M059J (cell line): ENCODE measurements at regions not wholly inside any gene's neighbourhood (a gene's known extent, or its start where the extent isn't known, plus 50 kb on each side); places are given as distances from the start of the nearest gene placed in this dataset.

Experiments used
- DNase-seq: peaks from one replicate; pipeline ENCODE4 v3.0.0-alpha.2; 2012; ENCODE audit warnings: low read depth

- DNase-seq: no peak
Measured at GRCh38 chr5:82702046-82702445, 375.1 kb downstream of the TMEM167A start.

GRCh38 chr5:82699737-82700136, 377.5 kb downstream of the TMEM167A start:
- DNase-seq: no peak

DNA sequence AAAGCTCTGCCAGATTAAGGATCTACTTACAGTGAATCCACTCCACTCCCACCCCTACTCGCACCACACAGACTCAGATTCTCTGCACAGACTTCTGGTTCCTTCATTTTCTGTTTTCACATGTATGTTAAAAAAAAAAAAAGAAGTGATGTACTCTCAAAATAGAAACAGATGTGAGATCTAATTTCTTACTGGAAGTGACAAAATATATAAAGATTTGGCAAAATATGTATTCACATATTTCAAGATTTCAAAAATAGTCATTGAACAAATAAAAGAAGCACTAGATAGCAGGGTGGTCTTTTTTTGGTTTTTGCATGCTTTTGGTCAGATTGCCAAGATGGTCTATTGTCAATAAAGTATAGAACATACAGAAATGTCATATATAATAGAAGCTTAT, 379.2 kb downstream of the TMEM167A start:
- DNase-seq: no peak

DNA sequence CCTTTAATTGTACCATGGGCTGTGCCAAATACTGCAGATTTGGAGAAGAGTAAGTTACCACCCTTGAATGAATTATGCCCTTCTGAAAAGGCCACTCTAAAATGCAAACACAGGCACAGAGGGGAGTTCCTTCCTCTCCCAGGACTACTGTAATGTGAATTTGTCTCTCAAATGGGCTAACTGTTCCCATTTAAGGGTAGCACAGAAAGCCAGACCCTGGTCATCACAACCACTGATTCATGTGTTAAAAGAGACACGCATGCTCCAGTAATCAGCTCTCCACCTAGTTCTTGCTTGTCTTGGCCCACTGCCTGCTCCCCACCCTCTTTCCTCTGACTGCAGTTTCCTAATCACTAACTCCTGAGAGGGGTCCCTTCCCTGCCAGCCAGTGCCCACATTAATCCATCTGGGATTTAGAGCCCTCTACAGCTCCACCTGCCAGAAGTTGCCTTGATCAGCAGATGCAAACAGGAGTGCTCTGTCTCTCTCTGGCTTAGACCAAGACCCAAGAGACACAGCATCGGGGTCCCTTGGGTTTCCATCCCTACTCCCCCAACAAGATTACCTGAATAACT, 382.4 kb downstream of the TMEM167A start:
- no peak for DNase-seq

GRCh38 chr5:82692826-82693225, 384.4 kb downstream of the TMEM167A start:
- DNase-seq: no peak

DNA sequence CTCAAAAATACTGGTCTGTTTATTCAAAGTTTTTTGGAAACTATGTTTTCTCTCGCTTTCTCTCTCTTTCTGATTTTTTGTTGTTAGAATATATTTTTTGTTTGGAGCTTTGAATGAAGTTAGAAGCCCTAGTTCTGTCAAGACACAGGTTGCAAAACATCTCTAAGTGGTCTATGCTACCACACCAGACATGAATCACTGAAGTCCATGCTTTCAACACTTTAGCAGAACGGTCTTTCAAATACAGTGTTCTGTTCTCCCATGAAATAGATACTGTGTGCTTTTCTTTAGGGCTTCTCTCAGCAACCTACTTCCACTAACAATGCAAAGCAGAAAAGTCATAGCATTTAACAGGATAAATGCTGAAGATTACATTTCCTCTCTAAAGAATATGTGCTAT, 392.5 kb downstream of the TMEM167A start:
- DNase-seq: no peak

DNA sequence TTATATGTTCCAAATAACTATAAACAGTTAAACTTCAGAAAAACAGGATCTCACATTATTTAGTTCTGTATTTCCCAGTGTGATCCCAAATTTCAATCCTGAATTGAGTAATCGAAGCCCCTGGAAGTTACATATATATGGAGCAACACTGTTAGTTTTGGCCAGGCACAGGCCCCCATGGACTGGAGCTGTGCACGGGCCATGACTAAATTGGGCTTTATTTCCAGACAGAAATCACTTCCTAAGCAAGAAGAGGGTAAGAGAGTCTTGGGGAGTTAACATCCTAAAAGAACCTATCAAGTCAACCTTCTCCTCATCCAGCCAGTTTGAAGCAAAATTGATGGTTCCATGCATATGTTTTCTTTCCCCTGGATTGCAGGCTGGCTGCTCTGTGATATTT, 393.0 kb downstream of the TMEM167A start:
- DNase-seq: no peak

DNA sequence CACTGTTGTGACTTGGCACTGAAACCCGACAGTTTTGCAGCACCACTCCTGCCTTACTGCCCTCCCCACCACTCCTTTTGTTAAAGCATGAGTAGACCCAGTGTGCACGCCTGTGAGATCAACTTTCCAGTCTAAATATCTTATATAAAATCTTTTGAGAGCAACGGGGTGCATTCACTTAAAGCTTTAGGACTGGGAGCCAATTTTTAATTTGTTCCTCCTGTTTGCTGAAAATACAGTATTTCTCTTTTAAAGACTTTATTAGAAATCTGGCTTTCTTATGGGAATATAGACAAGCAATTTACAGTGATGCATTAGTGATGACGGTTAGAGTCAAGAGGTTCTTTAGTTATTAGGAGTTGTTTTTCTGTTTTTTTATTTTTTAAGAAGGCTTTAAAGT, 397.5 kb downstream of the TMEM167A start:
- DNase-seq: no peak

- DNase-seq: no peak
Measured at GRCh38 chr5:82676661-82677060, 398.5 kb upstream of the RPS23 start.

- no peak for DNase-seq
Measured at GRCh38 chr5:82674671-82675070, 396.5 kb upstream of the RPS23 start.

GRCh38 chr5:82673057-82673809, 395.1 kb upstream of the RPS23 start:
- DNase-seq: no peak

GRCh38 chr5:82670692-82671091, 392.5 kb upstream of the RPS23 start:
- no peak for DNase-seq

GRCh38 chr5:82669720-82670119, 391.6 kb upstream of the RPS23 start:
- DNase-seq: no peak

DNA sequence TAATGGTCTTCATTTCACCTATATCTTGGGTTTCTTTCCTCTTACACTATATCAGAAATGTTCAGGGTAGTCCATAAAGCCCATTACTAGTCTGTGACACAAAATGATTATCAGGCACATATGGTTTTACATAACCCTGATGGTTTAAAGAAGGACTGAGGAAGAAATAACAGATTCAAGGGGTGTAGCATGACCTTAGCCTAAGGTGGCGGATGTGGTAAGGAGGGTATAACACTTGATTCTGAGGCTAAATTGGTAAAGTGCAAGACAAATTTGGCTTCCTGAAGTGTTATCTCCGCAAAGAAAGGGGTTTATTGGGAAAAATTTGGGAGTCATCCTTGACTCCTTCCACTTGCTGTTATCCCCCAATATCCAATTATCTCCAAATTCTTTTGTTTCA, 388.2 kb upstream of the RPS23 start:
- DNase-seq: no peak

- DNase-seq: no peak
Measured at GRCh38 chr5:82664732-82665131, 386.6 kb upstream of the RPS23 start.

GRCh38 chr5:82663225-82663624, 385.1 kb upstream of the RPS23 start:
- DNase-seq: no peak

DNA sequence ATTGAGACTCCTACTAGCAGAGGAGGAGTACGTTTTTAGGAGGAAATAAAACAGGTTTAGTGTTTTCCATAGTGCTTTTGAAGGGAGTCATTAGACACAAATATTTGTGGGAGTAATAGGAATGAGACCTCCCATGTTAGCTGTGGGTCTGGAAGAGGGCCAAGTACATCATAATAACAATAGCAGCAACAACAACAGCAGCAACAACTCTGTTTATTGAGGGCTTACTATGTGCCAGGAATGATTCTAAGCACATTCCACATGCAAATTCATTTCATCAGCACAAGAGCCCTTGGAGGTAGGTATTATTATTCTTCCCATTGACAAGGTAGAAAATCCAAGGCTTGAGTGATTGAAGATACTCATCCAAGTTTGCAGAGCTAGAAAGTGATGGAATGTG, 384.2 kb upstream of the RPS23 start:
- no peak for DNase-seq

DNA sequence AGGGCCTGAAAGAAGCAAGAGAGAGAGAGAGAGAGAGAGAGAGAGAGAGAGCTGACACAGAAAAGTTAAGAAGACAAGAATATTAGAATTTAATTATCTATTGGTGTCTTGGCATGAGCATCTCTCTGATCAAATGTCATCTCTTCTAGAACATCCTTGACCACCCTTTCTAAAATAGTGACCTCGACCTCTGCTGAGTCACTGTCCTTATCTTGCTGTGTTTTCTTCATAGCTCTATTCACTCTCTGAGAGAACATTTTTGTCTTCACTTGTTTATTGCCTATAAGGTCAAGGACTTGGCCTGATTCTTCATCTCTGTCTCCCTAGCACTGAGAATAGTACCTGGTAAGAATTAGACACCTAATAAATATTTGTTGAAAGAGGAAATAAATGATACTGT, 383.8 kb upstream of the RPS23 start:
- no peak for DNase-seq

DNA sequence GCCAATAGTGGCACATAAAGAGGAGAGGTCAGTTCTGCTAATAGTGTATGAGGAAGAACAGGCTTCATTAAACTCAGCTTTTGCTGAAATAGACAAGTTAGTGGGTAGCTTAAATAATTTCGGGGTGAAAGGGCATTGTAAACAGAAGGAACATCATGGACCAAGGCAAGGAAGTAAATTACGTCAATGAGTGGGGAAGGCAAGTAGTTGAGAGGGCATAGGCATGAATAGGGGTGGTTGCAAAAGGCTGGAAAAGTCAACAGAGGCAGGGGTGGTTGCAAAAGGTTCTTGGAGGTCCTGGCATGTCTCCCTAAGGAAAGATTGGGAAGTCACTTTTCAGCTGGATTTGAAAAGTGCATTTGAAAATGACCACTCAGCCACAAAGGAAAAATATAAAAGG, 383.3 kb upstream of the RPS23 start:
- DNase-seq: no peak

- DNase-seq: no peak
Measured at GRCh38 chr5:82659115-82659514, 381.0 kb upstream of the RPS23 start.

DNA sequence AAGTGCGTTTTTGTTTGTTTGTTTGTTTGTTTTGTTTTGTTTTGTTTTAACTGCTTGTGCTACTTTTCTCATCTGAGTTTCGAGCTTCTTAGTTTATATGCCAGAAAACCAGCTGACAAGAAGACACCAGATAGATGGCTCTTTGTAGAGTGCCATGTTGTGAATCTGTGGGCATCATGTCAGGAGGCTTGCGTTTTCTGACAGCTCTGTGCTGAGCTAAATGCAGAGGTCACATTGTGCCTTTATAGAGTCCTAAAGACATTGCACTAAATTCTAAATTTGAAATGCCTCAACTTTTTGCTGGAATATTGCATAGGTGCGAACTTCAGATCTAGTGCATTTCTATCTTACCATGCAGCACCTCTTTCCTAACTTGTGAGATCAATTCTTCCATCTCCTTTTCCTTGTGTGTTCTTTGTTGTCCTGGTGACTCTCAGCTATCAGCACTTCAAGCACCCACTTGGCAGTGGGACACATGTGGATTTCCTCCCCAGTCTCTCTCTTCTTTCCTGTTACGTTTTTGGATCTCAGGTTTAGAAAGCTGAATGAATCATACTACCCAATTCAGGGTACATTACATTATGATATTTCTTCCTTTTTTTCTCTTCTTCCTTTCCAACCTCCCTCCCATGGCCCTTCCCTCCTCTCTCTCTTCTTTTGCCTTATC, 379.0 kb upstream of the RPS23 start:
- DNase-seq: no peak

DNA sequence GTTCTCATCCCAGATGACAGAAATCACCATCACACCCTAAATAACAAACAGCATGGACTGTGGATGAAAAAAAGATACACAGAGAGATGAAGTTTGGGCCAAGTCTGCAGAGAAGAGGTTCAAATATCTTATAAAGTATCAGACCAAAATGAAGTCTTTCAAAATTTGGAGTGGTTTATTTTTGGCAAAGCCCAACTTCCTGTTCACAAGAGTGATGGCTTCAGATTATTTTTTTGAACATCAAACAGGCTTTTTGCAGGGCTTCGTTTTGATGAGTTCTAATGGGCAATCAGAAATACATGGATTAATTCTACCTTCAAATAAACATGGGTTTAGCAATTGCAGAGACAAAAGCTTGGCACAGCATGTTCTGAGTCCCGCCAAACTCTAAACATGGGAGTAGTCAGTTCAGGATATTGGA, 378.2 kb upstream of the RPS23 start:
- DNase-seq: no peak

- no peak for DNase-seq
Measured at GRCh38 chr5:82655078-82655477, 376.9 kb upstream of the RPS23 start.
